ENCODE measurements at regions not wholly inside any gene's neighbourhood (a gene's known extent, or its start where the extent isn't known, plus 50 kb on each side); places are given as distances from the start of the nearest gene placed in this dataset.

GRCh38 chr7:145868935-145869334 is 247.7 kb upstream of the CNTNAP2 start:
- no peak for TF ChIP-seq POLR2A (IDR thresholded peaks at IDR 0.05)
- TF ChIP-seq, protein P1, sequence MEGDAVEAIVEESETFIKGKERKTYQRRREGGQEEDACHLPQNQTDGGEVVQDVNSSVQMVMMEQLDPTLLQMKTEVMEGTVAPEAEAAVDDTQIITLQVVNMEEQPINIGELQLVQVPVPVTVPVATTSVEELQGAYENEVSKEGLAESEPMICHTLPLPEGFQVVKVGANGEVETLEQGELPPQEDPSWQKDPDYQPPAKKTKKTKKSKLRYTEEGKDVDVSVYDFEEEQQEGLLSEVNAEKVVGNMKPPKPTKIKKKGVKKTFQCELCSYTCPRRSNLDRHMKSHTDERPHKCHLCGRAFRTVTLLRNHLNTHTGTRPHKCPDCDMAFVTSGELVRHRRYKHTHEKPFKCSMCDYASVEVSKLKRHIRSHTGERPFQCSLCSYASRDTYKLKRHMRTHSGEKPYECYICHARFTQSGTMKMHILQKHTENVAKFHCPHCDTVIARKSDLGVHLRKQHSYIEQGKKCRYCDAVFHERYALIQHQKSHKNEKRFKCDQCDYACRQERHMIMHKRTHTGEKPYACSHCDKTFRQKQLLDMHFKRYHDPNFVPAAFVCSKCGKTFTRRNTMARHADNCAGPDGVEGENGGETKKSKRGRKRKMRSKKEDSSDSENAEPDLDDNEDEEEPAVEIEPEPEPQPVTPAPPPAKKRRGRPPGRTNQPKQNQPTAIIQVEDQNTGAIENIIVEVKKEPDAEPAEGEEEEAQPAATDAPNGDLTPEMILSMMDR (IDR thresholded peaks at IDR 0.05): no peak
